HG02884 (cell line): ENCODE measurements at regions not wholly inside any gene's neighbourhood (a gene's known extent, or its start where the extent isn't known, plus 50 kb on each side); places are given as distances from the start of the nearest gene placed in this dataset.

Experiments
- ATAC-seq: cut with Tn5 transposase; IDR thresholded peaks from one replicate; pipeline ENCODE4 v1.9.1; 2021; ENCODE audit warnings: mild to moderate bottlenecking, moderate library complexity; ENCODE audit not compliant: unreplicated experiment

DNA sequence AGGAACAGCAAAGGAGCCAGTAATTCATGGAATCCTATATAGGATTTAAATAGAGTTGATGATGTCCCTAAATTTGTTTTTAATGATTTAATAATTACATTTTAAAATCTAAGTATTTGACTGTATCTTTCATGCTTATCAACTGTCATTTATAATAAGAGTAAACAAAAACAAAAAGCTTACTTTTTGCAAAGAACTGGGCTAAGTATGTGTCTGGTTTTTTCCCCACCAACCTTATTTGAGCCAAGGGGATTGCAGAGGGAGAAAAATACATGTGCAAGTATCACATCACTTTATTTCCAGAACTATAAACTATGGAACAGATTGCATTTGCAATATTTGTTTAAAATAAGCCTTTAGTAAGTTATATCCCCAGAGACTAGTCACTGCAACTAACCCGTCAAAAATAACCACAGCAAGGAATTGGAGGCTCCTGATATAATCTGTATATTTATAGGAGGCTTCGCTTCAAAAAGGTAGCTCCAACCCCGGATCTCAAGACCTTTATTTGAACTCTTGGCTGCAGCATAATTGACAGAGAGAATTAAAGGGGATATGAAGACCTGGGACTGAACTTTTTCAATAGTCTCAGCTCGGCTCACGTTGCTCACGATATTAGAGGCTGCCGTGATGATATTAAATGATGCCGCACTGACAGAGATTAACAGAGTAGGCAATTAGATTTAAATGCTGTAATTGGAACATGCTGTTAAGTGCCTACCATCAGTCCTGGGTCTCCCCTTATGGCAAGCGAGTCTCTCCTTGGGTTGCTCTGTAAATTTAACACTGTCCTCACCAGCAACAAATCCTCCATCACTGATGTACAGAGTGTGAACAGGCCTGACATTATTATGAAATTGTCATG, 329.1 kb upstream of the NFIA start:
- ATAC-seq: no peak

DNA sequence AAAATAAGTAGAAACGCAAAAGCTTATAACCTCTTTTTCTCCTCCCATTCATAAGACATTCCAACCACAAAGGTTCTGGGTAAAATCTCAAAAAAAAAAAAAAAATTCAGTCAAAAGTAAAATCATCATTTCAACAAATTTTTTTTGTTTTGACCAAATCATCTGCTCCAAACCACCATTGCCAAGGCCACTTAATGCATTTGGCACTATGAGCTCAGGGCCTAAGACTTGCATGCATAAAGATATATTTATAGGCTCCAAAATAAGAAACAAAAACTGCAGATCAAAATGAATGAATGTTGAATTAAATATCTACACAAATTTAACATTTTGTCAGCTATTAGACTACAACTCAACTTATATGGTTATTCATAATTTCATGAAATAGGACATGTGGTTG, 331.1 kb upstream of the NFIA start:
- ATAC-seq: no peak

DNA sequence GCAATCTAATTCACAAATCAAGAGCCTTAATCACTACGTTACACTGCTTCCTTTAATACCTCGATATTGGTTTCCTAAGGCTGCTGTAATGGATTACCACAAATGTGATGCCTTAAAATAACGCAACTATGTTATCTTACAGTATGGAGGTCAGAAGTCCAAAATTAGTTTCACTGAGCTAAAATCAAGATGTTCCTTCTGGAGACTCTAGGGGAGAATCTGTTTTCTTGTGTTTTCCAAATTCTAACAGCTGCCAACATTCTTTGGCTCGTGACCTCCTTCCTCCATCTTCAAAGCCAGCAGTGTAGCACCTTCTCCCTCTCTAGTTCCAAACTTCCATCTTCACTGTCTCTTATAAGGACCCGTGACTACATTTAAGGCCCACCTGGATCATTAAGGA, 335.0 kb upstream of the NFIA start:
- no peak for ATAC-seq

DNA sequence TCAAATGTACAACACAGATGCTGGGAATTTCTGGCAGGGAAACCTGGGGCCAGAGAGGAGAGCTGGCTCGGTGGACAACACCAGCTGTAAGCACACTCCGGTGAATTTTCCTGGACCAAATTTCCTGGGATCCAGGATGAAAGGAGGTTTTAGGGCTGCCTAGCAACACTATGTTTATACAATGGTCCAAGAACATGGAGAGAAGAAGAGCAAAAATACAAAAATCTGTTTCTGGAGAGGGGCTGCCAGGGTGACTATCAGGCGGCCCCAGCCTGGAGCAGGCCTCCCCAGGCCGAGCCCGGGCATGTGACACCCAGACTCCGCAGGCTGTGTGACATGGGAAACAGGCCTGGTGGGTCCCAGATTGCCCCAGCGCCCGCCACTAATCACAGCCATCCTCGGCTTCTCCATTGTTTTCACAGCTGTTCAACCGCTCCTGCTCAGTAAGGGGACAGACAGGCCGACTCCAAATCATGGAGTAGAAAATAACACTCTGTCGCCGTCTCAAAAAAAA, 336.0 kb upstream of the NFIA start:
- ATAC-seq: no peak

DNA sequence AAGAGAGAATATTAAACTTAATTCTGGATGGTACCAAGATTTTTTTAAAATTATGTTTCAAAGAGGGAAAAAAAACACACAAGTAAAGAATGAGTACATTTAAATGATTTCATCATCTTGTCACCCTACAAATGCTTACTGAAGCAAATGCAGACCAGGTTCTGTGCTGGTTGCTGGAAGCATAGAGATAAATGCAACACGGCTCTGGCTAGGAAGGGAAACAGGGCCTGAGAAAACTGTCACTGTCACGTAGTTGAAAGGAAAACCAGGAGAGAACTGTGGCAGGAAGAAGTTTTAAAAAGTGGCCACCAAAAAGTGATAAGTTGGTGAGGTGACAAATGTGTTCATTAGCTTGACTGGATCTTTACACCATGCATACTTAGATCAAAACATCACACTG, 336.9 kb upstream of the NFIA start:
- no peak for ATAC-seq

DNA sequence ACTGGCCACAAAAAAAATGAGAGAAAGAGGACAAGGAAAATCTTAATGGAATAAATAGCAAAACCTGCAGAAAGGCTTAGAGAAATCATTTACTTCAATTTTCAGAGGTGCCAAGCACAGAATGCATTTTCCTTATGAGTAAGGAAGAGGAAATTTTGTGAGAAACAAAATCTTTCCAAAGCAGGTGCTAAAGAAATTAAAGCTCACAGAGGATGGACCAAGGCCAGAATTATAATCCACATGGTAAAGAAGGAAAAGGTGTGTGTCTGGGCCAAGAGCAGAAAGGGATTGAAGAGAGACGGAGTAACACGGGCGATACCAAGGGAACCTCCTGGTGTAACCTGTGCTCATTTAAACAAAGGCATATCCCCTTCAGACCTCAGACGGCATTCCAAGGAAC, 340.0 kb upstream of the NFIA start:
- no peak for ATAC-seq

DNA sequence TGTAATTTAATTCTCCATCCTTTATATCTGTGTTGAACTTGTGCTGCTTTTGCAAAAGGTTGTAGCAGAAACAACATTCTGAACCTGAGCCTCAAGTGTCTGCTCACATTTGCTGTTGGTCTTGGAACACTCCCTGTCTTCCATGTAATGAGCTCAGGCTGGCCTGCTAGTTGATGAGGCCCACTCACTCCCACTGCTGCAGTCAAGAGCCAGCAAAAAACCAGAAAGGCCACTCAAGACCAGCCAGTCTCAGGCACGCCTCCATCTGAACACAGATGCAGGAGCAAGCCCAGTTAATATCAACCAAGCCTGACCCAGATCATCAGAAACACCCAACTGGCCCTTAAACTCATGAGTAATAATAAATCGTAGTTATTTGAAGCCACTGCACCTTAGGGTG, 342.2 kb upstream of the NFIA start:
- no peak for ATAC-seq

DNA sequence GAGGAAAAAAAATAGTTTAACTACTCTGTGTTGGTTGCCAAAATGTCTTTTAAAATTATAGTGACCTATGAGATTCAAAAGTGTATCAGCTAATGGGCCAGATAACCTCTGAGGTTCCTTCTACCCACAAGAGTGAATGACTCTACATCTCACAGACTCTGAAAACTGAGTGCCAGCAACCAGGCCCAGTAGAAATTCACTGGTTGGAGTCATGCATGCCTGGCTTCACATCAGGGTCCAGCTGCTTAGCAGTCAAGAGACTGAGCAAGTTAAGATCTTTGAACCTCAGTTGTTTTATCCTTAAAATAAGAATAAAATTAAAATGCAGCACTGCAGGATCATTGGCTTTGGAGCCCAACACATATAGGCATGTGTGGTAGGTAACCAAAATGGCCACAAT, 342.6 kb upstream of the NFIA start:
- no peak for ATAC-seq

DNA sequence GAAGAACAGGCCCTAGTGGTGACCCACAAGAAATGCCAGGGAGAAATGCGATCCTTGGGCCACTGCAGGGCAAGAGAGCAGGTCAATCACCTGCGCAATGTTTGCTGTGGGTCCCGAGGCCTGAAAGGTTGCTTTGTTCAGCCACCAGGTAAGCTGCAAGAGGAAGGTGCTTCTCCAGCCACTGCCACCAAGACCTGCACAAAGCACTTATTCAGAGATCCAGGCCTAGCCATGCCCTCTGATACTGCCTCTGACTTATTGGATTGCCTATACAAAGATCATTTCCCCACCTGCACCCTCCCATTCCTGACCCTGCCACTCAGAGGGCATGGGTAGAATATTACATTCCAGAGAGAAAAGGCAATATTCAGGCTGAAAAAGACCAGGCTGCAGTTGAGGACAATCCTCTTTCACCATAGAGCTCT, 349.4 kb upstream of the NFIA start:
- ATAC-seq: no peak

DNA sequence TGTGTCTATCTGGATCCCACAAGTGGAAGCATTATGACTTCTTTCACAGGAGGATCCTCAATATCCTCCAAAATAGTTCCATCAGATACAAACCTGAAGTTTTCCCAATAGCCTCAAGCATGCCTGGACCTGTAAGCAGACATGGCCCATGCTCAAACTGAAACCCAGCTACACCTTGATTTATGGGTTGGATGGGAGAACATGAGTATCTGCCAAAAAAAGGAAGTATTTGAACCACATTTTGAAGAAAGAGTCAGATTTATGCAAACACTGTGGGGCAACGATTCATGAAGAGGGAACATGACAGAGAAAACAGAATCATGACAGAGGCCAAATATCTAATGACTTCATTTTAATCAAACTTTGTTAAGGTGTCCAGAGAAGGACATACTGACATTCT, 351.0 kb upstream of the NFIA start:
- no peak for ATAC-seq

DNA sequence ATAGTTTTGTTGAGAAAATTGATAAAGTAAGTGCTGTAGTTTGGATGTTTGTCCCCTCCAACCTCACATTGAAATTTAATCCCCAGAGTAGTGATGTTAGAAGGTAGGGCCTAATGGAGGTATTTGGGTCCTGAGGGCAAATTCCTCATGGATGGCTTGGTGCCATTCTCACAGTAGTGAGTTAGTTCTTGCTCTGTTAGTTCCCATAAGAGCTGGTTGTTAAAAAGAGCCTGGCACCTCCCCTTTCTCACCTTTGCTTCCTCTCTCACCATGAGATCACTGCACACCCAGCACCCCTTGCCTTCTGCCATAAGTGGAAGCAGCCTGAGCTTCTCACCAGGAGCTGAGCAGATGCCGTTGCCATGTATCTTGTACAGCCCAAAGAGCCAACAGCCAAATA, 354.8 kb upstream of the NFIA start:
- no peak for ATAC-seq

DNA sequence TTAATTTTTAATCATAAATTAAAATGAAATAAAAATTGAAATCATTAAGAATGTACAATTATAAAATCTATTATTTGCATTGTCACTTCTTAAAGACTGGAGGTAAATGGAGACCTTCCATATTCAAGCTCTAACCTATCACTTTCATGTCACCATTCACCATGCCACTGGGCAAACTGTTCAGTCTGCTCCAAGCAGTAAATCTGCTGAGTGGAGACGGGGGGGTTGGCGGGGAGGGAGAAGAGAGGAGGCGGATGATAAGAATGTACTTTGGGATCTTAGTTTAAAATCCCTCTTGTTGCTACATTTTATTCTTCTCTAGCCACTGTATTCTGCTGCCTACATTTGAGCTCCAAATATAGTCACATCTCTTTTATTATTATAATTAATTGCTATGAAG, 365.9 kb upstream of the NFIA start:
- ATAC-seq: no peak

DNA sequence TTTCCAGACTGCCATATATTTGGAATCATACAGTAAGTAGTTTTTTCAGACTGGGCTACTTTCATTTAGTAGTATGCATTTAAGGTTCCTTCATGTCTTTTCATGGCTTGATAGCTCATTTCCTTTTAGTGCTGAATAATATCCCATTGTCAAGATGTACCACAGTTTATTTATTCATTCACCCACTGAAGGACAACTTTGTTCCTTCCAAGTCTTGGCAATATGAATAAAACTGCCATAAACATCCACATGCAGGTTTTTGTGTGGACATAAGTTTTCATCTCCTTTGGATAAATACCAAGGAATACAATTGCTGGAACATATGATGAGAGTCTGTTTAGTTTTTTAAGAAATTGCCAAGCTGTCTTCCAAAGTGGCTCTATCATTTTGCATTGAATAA, 366.4 kb upstream of the NFIA start:
- ATAC-seq: no peak

DNA sequence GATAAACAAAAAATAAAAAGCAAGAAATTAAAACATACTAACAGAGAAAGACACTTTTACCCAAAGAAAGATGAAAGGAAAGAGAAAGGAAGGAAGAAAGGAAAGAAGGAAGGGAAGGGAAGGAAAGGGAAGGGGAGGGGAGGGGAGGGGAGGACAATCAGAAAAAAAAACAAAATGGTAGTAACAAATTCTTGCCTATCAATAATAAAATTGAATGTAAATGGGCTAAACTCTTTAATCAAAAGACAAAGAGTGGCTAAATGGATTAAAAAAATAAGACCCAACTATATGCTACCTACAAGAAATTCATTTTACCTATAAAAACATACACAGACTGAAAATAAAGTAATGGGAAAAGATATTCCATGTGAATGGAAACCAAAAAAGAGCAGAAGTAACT, 372.9 kb upstream of the NFIA start:
- no peak for ATAC-seq

DNA sequence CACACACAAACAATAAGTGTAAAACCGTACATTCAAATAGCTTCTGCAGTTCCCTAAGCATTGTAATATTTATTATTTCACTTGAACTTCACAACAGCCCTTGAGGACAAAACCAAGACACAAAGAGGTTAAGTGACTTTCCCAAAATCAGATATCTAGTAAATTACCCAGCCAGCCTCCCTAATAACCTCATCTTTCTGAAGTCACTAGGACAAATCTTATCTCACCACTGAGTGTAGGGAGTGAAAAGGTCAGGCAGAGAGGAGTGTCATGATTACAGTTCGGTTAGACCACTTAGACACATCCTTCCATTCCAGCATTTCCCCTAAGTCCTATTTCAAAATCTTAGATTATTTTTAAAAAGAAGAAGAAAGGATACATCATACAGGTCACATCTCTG, 377.3 kb upstream of the NFIA start:
- ATAC-seq: no peak

DNA sequence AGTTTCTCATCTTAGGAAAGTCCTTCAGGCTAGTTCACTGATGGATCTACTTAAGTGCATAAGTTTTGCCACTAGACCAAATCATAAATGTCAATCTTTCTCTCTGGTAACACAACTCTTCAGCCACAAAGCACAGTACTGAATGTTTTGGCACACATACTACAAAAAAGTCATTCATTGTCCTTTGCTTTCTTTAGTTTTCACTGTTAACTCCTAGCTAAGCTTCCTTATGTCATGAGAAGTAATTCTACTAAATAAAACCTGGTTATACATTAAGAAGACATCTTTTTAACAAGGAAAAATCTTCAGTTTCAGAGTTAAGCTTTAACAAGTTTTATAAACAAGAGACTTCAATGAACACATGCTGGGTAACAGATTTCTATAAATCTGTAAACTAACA, 379.2 kb upstream of the NFIA start:
- ATAC-seq: no peak

DNA sequence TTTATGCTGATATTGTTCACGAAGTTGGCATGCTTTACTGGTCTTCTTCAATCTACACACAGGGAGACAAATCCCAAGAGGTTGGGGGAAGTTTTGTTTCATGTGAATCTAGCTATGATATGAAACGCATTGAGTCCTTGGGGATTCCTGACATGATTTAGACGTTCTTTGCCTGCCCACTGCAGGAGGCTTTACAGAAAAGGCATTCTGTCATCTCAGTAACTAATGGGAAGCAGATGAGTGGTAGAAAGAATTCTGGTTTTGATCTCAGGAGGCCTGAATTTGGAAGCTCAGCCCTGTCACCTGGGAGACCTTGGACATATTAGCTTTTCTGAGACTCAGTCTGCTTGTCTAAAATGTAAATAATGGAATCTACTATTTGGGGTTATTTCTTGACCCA, 383.0 kb upstream of the NFIA start:
- no peak for ATAC-seq

DNA sequence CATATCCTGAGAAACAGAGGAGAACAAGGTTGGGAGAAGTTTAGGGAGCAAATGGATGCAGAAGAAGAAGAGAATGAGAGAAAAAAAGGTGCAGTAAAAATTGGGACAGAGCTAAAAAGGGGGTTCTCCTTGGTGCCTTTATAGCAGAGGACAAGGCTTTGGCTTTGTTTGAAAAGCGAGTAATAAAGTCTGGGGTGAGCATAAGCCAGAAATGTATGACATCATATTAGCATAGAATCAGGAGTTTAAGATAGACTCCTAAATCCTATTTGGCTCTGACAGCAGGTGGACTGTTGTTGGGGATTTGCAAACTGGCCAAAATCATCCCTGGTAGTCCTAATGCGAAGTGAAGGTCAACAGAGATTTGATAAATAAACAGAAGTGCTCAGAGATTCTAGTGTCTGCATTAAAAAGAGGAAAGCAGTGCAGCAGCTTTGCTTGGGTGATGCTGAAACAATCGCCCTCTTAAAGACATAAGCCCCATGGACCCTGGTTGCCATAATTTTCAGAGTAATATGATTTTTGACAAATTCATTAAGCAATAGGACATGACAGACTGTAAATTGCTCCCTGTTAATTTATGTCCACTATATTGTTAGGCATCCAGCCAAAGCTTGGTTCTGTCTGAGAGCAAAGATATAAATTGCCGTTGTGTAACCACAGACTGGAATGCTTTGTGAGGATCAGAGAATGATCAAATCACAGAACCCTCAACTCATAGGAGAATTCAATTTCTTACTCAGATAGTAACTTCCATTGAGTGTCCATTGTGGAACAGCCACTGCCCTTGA, 385.0 kb upstream of the NFIA start:
- no peak for ATAC-seq

DNA sequence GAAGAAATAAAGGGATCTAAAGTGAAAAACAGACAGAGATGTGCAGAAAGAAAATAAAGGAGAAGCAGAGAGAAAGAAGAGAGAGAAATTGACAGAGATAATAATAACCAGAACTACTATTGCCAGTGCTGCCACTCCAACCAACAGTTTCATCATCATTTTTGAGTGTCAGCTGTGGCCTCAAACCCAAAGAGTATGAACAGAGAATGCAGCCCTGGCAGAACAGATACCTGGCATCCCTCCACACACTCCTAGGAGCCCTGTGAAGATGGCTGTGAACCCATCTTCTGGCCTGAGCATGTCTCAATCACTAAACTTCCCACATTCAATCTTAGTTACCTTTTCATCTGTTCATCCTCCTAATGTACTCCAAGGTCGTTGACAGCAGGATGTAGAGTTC, 385.8 kb upstream of the NFIA start:
- no peak for ATAC-seq

DNA sequence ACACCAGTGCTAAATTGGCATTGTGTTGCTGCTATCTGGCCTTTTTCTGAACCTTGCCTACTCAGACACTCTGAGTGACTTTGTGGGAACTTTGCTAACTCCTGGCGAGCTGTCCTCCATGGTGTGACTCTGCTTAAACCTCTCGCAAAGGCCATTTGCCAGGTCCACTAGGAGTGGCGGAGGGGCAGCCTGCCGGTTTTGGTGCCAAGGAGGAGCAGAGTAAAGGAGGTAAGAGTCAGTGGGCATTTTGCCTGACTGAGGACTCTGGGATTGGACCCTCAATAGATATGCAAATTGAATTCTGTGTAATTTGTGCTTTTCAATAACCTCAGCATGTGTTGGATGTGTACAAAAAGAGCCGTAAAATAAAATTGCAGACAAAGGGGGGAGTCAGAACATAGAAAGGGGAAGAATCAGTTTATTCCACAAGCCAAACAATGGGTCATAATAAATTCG, 386.6 kb upstream of the NFIA start:
- ATAC-seq: no peak

DNA sequence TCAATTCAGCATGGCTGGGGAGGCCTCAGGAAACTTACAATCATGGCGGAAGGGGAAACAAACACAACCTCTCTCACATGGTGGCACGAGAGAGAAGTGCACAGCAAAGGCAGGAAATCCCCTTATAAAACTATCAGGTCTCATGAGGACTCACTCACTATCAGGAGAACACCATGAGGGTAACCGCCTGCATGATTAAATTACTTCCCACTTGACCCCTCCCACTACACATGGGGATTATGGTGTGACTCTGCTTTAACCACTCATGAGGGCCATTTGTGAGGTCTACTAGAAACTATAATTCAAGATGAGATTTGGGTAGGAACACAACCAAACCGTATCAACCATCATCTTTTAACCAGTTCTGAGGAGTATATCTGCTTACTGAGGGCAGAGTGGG, 387.4 kb upstream of the NFIA start:
- ATAC-seq: no peak

DNA sequence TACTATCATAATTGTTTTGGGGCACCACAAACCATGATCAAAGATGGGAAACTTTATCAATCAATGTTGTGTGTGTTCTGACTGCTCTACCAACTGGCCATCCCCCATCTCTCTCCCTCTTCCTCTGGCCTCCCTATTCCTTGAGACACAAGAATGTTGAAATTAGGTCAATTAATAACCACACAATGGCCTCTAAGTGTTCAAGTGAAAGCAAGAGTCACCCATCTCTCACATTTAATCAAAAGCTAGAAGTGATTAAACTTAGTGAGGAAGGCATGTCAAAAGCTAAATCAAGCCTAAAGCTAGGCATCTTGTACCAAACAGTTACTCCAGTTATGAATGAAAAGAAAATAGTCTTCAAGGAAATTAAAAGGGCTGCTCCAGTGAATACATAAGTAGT, 390.3 kb upstream of the NFIA start:
- ATAC-seq: no peak
